GM12864 (cell line): ENCODE measurements at regions not wholly inside any gene's neighbourhood (a gene's known extent, or its start where the extent isn't known, plus 50 kb on each side); places are given as distances from the start of the nearest gene placed in this dataset.

ENCODE experiments used
- DNase-seq: peaks from one replicate; pipeline ENCODE4 v3.0.0-alpha.2; 2011; ENCODE audit warnings: low read depth
- H3K4me3 ChIP-seq: 2 replicates; pipeline ENCODE4 v1.5.1; 2011; ENCODE audit warnings: mild to moderate bottlenecking, low read depth, low read length, control low read depth
- CTCF ChIP-seq: IDR thresholded peaks from 2 replicates; pipeline ENCODE4 v1.5.1; 2011; ENCODE audit warnings: low read depth, mild to moderate bottlenecking, moderate library complexity, low read length, control low read depth, inconsistent platforms; ENCODE audit errors: missing control alignments

GRCh38 chr5:54775645-54776044 lies 209.7 kb downstream of the ESM1 start:
- no peak for DNase-seq
- no peak for TF ChIP-seq CTCF
- no peak overlapping the region for H3K4me3 ChIP-seq

DNA sequence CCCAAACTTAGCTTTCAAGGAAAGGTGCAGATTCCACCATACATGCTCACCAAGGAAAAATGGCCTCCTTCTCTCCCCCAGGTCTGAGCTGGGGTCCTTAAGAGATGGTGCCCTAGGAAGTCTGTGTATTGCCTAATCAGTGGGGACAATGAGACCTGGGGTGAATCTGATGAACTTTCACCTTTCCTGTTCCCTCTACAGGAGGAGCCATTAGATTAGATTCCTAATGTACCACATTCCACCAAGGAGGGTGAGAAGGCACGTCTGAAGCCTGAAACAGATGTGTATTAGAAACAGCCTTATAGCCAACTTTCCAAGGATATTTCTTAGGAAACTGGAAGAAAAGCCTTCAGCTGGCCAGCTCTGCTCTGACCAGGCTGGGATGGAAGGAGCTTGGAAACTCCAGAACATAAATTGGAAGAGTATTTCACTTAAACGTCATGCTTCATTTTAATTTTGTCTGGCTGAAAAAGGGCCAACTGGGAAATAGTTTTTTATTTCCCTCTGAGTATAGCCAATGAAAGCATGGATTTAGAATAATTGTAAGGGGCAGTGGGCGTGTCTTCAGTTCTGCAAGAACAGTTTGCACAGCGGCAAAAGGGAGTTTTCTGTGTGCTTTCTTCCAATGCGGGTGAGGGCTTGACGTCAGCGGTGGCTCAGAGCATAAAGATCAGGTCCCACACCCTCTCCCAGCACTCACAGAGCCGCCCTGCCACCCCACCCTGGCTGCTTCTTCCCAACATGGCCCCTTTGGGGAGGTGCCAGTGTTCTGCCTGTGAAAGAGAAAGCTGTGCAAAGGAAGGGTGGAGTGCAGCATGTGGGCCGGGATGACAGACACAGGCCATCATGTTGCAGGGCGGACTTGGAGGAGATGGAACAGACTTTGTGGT lies 210.9 kb downstream of the ESM1 start:
- H3K4me3 ChIP-seq = no peak overlapping the region
- no peak for DNase-seq
- no peak for TF ChIP-seq CTCF

DNA sequence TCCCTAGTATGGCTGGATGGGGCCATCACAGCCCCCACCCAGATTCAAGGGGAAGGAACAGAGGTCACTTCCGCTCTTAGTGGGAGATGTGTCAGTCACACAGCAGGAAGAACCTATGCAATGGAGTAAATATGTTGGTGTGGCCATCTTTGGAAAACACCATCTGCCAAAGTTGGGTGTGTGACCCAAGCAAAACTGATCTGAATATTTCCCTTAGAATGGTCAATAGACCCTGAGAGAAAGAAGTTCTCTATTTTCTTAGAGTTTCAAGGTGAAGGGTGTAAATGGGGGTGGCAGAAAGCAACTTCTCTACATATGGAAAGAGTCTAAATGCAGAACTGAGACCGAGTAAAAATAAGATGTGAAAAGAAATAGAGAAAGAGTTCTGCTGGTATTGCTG lies 212.7 kb downstream of the ESM1 start:
- peak; percentile 12 for DNase-seq

GRCh38 chr5:54772231-54772630 lies 213.2 kb downstream of the ESM1 start:
- no peak for DNase-seq
- H3K4me3 ChIP-seq = no peak overlapping the region
- no peak for TF ChIP-seq CTCF

More for the DNA sequence above, 212.7 kb downstream of the ESM1 start:
- no peak for TF ChIP-seq CTCF
- H3K4me3 ChIP-seq = no peak overlapping the region

DNA sequence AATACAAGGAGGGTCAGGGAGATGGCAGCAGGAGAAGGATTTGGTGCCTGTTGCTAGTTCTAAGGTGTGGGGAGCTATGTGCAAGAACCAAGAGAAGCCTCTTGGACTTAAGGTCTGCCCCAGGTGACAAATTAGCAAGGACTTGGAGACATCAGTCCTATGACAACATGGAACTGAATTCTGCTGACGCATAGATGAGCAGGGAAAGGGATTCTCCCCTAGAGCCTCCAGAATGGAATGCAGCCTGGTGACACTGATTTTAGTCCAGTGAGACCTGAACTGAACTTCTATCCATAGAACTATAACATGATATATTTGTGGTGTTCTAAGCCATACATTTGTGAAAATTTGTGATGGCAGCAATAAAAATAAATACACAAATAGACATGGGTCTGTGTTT lies 215.6 kb downstream of the ESM1 start:
- H3K4me3 ChIP-seq = no peak overlapping the region
- no peak for DNase-seq
- TF ChIP-seq CTCF = no peak

GRCh38 chr5:54769072-54769471 lies 216.3 kb downstream of the ESM1 start:
- TF ChIP-seq CTCF = no peak
- no peak for DNase-seq
- no peak overlapping the region for H3K4me3 ChIP-seq

- peak; percentile 41 for TF ChIP-seq CTCF
- no peak for DNase-seq
- no peak overlapping the region for H3K4me3 ChIP-seq
Measured at GRCh38 chr5:54766748-54767147, 218.6 kb downstream of the ESM1 start.
